ENCODE measurements at regions not wholly inside any gene's neighbourhood (a gene's known extent, or its start where the extent isn't known, plus 50 kb on each side); places are given as distances from the start of the nearest gene placed in this dataset.

DNA sequence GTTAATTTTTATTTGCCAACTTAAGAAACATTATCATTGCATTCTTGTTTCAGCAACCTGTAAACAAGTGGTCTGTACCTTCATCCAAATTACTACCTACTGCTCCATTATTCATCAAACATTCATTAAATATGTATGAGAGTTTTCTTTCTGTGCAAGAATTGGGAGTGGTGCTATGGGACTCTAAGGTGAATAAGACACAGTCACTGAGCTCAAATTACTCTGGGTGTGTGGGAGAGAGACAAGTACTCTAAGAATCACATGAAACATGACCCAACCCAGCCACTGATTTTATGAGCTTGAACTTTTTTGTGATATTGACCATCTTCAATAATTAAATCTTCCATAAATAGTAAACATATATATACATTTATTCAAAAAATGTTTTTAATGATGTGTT, 227.2 kb upstream of the TP63 start:
- Histone ChIP-seq H3K4me3 (no peak overlapping the region), H3K36me3 (no peaks in the 10 kb centered on the region), H3K27me3 (no peaks in the 10 kb centered on the region), H3K27ac (no peak overlapping the region), H3K9me3 (no peaks in the 10 kb centered on the region), H3K4me1 (no peaks in the 10 kb centered on the region)
- TF ChIP-seq, protein P1, sequence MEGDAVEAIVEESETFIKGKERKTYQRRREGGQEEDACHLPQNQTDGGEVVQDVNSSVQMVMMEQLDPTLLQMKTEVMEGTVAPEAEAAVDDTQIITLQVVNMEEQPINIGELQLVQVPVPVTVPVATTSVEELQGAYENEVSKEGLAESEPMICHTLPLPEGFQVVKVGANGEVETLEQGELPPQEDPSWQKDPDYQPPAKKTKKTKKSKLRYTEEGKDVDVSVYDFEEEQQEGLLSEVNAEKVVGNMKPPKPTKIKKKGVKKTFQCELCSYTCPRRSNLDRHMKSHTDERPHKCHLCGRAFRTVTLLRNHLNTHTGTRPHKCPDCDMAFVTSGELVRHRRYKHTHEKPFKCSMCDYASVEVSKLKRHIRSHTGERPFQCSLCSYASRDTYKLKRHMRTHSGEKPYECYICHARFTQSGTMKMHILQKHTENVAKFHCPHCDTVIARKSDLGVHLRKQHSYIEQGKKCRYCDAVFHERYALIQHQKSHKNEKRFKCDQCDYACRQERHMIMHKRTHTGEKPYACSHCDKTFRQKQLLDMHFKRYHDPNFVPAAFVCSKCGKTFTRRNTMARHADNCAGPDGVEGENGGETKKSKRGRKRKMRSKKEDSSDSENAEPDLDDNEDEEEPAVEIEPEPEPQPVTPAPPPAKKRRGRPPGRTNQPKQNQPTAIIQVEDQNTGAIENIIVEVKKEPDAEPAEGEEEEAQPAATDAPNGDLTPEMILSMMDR (IDR thresholded peaks at IDR 0.05): no peak
- TF ChIP-seq EP300 (IDR thresholded peaks at IDR 0.05) (no peak), POLR2A (IDR thresholded peaks at IDR 0.05) (no peak), POLR2AphosphoS5 (IDR thresholded peaks at IDR 0.05) (no peak)
- no peak for ATAC-seq

- no peak for ATAC-seq
- H3K27ac ChIP-seq: no peak overlapping the region
- H3K4me1 ChIP-seq: no peaks in the 10 kb centered on the region
- WGBS, 2 donors (ENCODE audit: low coverage in 1 of 2): 89 to 90% methylated on average over 2 to 3 of the region's 3 CpGs
- no peak overlapping the region for H3K4me3 ChIP-seq
- H3K27me3 ChIP-seq: no peaks in the 10 kb centered on the region
- H3K9me3 ChIP-seq: no peaks in the 10 kb centered on the region
- H3K36me3 ChIP-seq: no peaks in the 10 kb centered on the region
- no peak for TF ChIP-seq POLR2AphosphoS5 (IDR thresholded peaks at IDR 0.05)
- TF ChIP-seq, protein P1 (IDR thresholded peaks at IDR 0.05): no peak
- no peak for TF ChIP-seq POLR2A (IDR thresholded peaks at IDR 0.05)
- TF ChIP-seq EP300 (IDR thresholded peaks at IDR 0.05): no peak
Measured at GRCh38 chr3:189404797-189405484, 226.2 kb upstream of the TP63 start.

DNA sequence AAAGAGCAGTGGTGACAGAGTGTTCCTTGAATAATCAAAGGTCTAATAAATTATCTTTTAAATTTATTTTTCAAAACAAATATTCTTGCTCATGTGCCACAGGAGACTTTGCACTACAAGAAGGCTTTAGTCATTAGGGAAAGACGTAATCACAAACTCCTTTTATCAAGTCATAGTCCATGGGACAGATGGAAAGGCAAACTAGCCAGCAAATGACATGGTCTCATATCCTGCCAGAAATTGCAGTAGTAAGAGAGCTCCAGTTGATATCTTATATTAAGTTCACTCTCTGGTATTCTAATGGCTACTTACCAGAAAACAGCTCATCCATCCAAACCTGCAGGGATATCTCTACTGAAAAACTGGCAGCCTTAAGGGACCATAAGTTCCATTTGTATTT, 225.0 kb upstream of the TP63 start:
- no peaks in the 10 kb centered on the region for H3K27me3 ChIP-seq
- H3K4me3 ChIP-seq: no peak overlapping the region
- TF ChIP-seq EP300 (IDR thresholded peaks at IDR 0.05): no peak
- no peak for TF ChIP-seq POLR2A (IDR thresholded peaks at IDR 0.05)
- TF ChIP-seq, protein P1 (IDR thresholded peaks at IDR 0.05): no peak
- TF ChIP-seq POLR2AphosphoS5 (IDR thresholded peaks at IDR 0.05): no peak
- H3K27ac ChIP-seq: no peak overlapping the region
- H3K36me3 ChIP-seq: no peaks in the 10 kb centered on the region
- no peaks in the 10 kb centered on the region for H3K9me3 ChIP-seq
- H3K4me1 ChIP-seq: no peaks in the 10 kb centered on the region
- no peak for ATAC-seq
- 38 to 82% methylated on average over 1 of the region's 1 CpG for WGBS, 2 donors (ENCODE audit: low coverage in 1 of 2)

GRCh38 chr3:189410522-189410921, 220.7 kb upstream of the TP63 start:
- H3K27me3 ChIP-seq: no peaks in the 10 kb centered on the region
- H3K4me3 ChIP-seq: no peak overlapping the region
- WGBS, 2 donors (ENCODE audit: low coverage in 1 of 2): 56 to 100% methylated on average over 1 of the region's 1 CpG
- H3K4me1 ChIP-seq: no peaks in the 10 kb centered on the region
- no peak overlapping the region for H3K27ac ChIP-seq
- H3K9me3 ChIP-seq: no peaks in the 10 kb centered on the region
- no peaks in the 10 kb centered on the region for H3K36me3 ChIP-seq
- TF ChIP-seq EP300 (IDR thresholded peaks at IDR 0.05): no peak
- no peak for TF ChIP-seq POLR2AphosphoS5 (IDR thresholded peaks at IDR 0.05)
- TF ChIP-seq POLR2A (IDR thresholded peaks at IDR 0.05): no peak
- TF ChIP-seq, protein P1 (IDR thresholded peaks at IDR 0.05): no peak
- ATAC-seq: no peak

DNA sequence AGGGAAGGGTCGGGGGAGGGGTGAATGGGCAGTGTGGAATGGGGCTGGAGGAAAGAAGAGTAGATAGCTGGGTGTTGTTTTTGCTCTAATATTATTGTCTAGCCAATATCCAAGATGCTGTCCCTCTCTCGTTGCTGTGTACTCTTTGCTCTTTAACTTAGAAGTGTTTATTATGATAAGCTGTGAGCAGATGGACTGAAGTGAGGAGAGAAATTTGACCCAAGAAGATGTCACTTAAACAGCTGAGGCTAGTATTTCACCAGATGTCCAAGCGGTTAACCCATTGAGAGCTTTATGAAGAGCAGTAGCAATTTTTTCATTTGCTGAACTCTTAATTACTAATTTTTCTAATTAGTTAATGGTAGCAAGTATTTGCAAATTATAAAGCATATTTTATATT, 212.2 kb upstream of the TP63 start:
- no peak for ATAC-seq
- WGBS, 2 donors (ENCODE audit: low coverage in 1 of 2): 29 to 41% methylated on average over 2 of the region's 3 CpGs
- Histone ChIP-seq H3K27me3 (no peaks in the 10 kb centered on the region), H3K27ac (no peak overlapping the region), H3K9me3 (no peaks in the 10 kb centered on the region), H3K36me3 (no peaks in the 10 kb centered on the region), H3K4me3 (no peak overlapping the region), H3K4me1 (no peaks in the 10 kb centered on the region)
- TF ChIP-seq, protein P1 (IDR thresholded peaks at IDR 0.05): no peak
- TF ChIP-seq EP300 (IDR thresholded peaks at IDR 0.05) (no peak), POLR2AphosphoS5 (IDR thresholded peaks at IDR 0.05) (no peak), POLR2A (IDR thresholded peaks at IDR 0.05) (no peak)

Data from gastroesophageal sphincter (tissue), 4 donors.